HG03159 (cell line): ENCODE measurements at regions not wholly inside any gene's neighbourhood (a gene's known extent, or its start where the extent isn't known, plus 50 kb on each side); places are given as distances from the start of the nearest gene placed in this dataset.
"Not testable (repeated sequence)": the region's sequence is repeated elsewhere in the genome, so short reads cannot be mapped to it uniquely, and the experiment has no call there.

Source experiments
- ATAC-seq: cut with Tn5 transposase; IDR thresholded peaks from one replicate; pipeline ENCODE4 v1.9.1; 2021; ENCODE audit warnings: mild to moderate bottlenecking, moderate library complexity; ENCODE audit not compliant: unreplicated experiment

DNA sequence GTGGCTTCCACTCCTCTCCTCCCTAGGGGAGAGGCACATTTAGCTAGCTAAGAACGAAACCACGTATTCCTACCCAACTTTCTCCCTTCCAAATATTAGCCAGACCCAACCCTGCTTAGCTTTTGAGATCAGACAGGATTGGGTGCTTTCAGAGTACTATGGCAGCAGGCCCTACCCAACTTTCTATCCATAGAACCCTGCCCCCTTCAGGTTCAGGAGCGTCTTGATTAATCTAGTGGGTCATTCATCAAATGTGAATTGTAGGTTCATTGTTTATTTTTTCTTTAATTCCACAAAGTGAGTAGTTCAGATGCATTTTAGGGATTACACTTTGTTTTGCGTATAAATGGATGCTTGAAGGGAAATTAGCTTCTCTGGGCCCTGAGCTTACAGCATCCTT, 188.3 kb downstream of the MIB1 start:
- no peak for ATAC-seq

DNA sequence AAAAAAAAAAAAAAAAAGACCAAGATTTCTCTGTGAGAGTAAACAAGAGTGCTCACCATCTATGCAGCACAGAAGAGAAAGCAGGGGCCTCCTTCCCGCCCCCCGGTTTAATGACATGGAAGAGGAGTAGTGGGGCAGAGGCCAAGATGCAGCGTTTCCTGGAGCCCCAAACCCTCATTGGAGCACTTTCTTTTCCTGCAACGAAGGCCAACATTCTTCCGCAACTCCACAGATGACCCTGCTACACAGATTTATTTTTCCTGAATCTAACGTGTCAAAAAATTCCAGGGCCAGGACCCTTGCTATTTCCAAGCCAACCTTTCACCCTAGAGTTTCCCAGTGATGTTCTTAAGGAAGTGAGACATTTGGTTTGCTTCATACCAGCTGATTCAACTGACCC, 189.6 kb downstream of the MIB1 start:
- no peak for ATAC-seq

DNA sequence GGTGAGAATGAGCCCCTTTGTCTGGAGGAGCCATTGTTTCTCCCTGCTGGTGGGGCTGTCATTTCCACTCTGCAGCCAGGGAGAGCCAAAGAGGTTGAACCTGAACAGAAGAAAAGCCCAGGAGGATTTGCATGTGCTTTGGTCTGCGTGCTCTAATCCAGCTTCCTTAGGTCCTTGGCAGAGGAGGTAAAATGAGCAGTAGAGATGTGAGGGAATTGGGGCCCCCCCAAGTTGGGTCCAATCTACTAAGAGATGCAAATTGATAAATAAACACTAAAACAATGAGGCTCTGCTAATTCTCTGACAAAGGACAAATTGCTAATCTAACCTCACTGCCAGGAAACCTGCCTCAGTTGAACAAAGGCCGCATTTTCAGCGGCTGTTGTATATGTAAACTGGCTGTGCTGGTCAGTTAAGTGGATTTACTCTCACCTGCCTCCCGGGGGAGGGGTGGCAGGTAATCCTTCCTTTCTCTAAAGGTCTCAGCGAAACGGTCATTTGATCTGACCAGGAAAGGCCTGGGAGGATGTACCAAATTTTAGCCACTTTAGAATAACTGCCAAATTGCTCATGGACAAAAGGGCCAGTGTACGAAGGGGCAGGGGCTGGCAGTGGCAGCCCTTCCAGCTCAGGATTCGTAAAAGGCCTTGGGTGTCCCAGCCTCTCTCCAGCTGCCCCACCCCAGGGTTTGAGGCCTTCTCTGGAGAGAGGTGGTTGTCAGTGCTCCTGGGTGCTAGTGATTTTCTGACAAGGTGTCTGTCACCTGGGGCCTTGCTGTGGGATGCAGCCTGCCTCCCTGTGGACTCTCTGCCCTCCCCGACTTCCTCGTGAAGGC, 193.6 kb downstream of the MIB1 start:
- no peak for ATAC-seq

DNA sequence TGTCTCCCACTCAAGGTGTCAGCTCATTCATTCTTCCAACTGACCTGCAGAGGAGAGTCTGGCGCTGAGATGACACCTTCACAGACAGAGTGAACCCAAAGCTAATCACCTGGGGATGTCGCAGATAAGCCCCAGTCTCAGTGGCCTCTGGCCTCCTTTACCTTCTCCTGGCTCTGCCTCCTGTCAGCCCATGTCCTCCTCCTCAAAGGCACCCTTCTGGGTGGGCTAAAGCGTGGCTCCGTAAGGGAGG, 194.1 kb downstream of the MIB1 start:
- ATAC-seq = no peak

DNA sequence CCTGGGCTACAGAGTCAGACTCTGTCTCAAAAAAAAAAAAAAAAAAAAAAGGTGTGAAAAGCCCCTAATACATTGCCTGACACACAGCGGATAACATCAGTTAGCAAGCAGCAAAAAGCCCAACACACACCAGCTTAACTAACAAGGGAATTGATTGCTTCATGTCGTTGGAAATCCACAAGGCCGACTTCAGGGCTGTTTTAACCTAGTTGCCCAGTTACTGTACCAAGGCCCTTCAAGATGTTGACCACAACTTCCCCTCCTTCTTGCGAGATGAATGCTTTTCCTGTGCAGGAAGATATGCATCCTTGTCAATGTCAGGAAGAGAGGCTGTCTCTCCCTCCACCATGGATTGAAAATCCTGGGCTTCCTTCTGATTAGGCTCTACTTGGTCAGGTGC, 202.9 kb downstream of the MIB1 start:
- no peak for ATAC-seq

DNA sequence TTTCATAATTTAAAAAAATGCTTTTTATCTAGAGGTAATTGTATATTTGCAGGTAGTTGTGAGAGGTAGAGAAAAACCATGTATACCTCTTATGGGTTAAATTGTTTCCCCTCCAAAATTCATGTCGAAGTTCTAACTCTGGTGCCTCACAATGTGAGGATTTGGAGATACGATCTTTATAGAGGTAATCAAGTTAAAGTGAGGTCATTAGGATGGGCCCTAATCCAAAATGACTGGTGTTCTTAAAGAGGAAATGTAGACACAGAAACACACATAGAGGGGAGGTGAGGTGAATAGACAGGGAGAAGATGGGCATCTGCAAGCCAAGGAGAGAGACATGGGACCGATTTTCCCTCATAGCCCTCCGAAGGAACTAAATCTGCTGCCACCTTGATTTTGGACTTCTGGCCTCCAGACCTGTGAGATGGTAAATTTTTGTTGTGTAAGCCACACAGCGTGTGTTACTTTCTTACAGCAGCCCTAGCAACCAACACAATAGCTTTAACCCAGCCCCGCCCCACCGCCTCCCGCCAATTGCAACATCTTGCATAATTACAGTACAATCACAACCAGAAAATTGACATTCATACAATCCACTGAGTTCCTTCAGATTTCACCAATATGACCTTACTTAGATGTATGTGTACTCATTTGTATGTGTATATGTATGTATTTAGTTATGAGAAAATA, 208.9 kb downstream of the MIB1 start:
- no peak for ATAC-seq

DNA sequence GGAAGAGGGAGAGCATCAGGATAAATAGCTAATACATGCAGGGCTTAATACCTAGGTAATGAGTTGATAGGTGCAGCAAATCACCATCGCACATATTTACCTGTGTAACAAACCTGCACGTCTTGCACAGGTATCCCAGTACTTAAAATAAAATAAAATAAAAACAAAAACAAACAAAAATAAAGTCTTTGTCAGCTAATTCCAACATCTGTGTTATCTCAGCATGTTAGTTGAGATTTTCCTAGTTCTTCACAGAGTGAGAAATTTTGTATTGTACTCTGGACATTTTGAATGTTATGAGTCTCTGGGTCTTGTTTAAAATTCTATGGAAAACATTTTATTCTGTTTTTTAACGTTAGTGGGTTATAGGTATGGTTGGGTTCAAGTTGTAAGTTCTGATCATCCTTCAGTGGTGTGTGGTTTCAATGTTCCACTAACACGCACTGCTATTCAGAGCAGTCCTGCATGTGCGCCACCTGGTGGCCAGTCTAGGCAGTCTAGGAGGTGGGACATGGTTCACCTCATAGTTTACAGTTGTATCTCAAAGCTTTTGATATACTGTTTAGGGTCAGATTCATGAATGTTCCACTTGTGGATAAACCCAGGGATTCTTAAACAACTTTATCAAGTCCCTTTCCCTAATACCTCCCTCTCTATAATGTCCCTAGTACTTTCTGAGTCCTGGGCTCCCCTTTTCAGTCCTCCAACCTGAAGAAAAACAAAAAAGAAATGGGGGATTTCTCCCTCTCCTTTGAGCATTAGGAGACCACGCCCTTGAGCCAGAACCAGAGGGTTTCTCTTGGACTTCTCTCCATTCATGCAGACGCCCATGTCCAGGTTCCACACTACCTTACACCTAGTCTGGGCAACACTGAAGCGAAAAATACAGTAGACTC, 213.4 kb upstream of the GATA6 start:
- peak; percentile 93 for ATAC-seq

DNA sequence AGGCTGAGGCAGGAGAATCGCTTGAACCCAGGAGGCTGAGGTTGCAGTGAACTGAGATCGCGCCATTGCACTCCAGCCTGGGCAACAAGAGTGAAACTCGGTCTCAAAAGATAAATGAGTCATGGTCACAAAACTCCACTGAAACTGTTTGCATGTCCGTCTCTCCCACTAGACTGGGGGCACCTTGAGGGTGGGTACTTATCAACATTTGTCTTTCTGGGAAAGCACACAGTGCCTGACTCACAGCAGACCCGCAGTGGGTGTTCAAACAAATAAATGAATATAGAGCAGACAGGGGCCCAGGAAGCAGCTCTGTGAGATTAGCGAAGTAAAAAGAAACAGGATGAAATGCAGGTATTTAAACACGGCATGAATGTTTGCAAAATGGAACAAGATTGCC, 211.1 kb upstream of the GATA6 start:
- ATAC-seq = no peak

DNA sequence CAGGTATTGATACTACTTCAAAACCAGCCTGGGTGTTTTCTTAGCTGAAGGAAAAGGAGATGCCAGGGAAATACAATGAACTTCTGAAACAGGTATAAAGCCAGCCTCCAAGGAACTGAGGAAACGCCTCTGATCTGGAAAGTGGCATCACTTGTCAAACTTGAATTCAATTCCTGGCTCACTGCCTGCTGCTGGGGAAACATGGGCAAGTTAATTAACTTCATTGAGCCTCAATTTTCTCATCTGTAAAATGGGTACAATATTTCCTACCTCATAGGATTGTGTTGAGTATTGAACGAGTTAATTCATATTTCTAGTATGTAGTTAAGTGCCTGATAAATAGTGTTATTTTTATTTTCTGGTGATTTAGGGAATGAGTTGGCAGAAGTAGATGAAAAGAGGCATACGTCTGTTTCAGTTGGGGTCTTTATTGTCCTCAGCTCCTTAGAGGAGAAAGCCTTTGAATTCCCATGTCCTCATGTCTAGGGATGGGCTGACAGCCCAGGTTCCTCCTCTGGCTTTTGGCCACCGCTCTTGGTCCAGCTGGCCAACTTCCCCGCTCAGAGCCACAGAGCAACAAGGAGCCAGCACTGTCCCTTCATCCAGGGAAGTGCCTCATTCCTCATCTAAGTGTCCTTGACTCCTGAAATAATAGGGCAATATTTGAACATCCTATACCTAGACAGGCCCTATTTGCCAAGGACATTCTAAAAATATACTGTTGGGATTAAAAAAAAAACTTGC, 210.5 kb upstream of the GATA6 start:
- no peak for ATAC-seq

DNA sequence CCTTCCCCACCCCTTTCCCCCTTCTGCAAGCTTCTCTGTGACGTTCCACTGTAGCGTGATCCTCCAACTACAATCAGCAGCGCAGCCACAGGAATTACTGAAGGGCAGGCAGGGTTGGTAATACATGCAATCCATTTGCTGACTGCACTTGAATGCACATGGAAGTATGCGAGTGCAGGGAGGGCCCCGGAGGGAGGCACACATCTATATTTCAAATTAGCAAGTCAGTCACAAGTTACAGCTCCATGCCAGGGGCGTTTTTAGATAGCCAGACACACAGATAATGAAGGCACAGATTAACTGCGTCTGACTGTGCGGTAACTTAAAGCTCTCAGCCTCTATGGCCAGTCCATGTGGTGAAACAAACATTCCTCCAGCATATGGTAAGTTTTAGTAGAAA, 209.2 kb upstream of the GATA6 start:
- no peak for ATAC-seq

DNA sequence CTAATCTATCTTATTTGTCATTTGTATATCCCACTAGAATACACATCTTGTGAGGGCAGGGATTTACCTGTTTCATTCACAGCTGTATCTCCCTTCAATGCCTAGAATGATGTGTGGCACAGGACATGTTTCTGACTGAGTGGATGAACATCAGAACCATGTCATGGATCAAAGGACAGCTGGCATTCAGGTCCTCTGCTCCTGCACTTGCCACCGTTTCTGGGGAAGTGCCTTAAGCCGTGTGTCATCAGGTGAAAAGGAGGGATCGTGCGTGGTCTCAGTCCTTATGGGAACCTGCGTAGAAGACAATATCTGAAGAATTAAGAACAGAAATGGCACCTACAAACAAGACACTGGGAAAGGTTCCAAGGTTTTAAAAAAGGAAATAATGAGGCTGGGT, 206.1 kb upstream of the GATA6 start:
- ATAC-seq = no peak

- no peak for ATAC-seq
These were observed 201.1 kb upstream of the GATA6 start for GRCh38 chr18:21968338-21968737.

DNA sequence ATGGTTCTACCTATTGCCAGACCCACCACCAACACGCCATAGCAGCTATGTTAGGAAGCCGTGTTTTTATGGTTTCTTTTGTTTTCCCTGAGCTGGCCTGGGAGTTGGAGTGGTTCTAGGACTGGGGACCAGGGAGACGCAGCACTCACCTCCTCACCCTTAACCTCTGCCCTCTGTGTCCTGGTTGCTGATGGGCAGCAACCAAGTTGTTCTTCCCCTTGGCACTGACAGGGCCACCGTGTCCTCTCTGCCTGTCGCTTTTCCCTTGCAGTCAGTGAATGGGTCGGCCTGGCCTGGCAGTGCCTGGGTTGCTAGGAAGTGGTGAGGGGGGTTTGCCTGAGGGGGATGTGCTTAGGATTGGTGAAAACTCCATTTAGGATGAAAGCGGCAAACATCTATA, 197.1 kb upstream of the GATA6 start:
- ATAC-seq = no peak

- ATAC-seq = not testable (repeated sequence)
These were observed 193.4 kb upstream of the GATA6 start for GRCh38 chr18:21975954-21976353.

- no peak for ATAC-seq
These were observed 190.7 kb upstream of the GATA6 start for GRCh38 chr18:21978546-21979170.

- no peak for ATAC-seq
These were observed 190.2 kb upstream of the GATA6 start for GRCh38 chr18:21979171-21979560.

DNA sequence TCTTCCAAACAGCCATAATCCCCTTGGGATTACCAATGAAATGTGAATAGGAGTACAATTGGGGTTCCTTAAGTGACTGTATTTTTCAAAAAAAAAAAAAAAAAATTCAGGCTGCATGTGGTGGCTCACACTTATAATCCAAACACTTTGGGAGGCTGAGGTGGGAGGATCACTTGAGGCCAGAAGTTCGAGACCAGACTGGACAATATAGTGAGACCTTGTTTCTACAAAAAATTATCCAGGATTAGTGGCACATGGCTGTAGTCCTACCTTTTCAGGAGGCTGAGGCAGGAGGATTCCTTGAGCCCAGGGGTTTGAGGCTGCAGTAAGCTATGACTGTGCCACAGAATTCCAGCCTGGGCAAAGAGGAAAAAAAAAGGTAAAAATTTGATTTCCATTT, 189.6 kb upstream of the GATA6 start:
- ATAC-seq = no peak

DNA sequence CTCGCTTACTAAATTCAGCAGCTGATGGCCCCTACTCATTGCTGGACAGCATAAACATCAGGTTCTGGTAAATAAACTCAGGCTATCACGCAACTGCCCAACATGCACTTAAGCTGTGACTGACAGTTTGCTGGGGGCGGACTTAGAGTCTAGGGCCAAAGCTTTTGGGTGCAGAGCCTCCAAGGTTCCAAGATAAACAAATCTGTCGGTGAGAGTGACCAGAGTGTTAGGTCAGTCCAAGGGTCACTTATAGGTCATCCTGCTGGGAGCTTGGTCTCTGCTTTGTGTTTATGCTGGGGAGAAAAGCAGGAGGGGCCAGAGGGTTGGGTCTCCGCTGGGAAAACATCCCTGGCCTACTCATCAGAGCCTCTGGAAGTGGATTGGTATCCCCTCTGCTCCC, 188.6 kb upstream of the GATA6 start:
- ATAC-seq = no peak

- ATAC-seq = not testable (repeated sequence)
These were observed 187.9 kb upstream of the GATA6 start for GRCh38 chr18:21981489-21981888.

DNA sequence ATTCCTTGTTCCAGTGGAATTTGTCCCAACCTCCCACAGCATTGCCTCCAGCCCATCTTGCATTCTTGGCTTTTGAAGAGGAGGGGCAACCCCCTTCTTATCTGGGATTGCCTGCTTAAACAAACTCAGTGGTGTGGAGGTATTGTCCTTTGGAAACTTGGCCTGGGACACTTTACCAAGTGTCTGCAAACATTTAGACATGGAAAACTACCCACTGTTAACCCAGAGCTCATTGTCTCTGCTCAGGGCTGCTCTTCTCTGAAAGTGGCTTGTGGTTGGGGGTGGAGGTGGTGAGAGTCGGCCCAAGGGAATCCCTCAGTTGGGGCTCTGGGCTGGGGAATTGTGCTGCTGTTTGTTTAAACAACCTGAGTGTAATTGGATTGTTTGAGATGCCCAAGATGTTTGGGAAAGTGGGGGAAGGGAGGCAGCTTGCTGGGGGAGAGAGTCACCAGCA, 178.3 kb upstream of the GATA6 start:
- ATAC-seq = no peak

- no peak for ATAC-seq
These were observed 177.5 kb upstream of the GATA6 start for GRCh38 chr18:21991886-21992285.
